Neural progenitor cell (in vitro differentiated cells): ENCODE measurements at regions not wholly inside any gene's neighbourhood (a gene's known extent, or its start where the extent isn't known, plus 50 kb on each side); places are given as distances from the start of the nearest gene placed in this dataset.

Experiments
- EZH2 ChIP-seq: fragments of 200-600 bp; sonication (generic); IDR thresholded peaks from 2 replicates; pipeline ENCODE4 v1.6.1; 2017; ENCODE audit warnings: antibody characterized with exemption, mild to moderate bottlenecking, moderate library complexity
- EZH2phosphoT487 ChIP-seq: fragments of 200-600 bp; sonication (generic); IDR thresholded peaks from 2 replicates; pipeline ENCODE4 v1.6.1; 2017; ENCODE audit warnings: antibody characterized with exemption
- TF ChIP-seq, protein P1 (sequence below): fragments of 200-600 bp; sonication (generic); IDR thresholded peaks from 2 replicates; pipeline ENCODE4 v1.5.1; 2017; ENCODE audit warnings: antibody characterized with exemption, mild to moderate bottlenecking

- TF ChIP-seq, protein P1, sequence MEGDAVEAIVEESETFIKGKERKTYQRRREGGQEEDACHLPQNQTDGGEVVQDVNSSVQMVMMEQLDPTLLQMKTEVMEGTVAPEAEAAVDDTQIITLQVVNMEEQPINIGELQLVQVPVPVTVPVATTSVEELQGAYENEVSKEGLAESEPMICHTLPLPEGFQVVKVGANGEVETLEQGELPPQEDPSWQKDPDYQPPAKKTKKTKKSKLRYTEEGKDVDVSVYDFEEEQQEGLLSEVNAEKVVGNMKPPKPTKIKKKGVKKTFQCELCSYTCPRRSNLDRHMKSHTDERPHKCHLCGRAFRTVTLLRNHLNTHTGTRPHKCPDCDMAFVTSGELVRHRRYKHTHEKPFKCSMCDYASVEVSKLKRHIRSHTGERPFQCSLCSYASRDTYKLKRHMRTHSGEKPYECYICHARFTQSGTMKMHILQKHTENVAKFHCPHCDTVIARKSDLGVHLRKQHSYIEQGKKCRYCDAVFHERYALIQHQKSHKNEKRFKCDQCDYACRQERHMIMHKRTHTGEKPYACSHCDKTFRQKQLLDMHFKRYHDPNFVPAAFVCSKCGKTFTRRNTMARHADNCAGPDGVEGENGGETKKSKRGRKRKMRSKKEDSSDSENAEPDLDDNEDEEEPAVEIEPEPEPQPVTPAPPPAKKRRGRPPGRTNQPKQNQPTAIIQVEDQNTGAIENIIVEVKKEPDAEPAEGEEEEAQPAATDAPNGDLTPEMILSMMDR = peak; percentile 73
- TF ChIP-seq EZH2 (no peak), EZH2phosphoT487 (no peak)
Measured at GRCh38 chr17:33949100-33949499, 306.0 kb upstream of the CCL2 start.
